NCI-H1048 (cell line): ENCODE measurements at regions not wholly inside any gene's neighbourhood (a gene's known extent, or its start where the extent isn't known, plus 50 kb on each side); places are given as distances from the start of the nearest gene placed in this dataset.
"Not testable (repeated sequence)": the region's sequence is repeated elsewhere in the genome, so short reads cannot be mapped to it uniquely, and the experiment has no call there.

Experiments used
- DNase-seq: peaks from one replicate; lab custom pipeline; 2025; lab: John Stamatoyannopoulos, UW

DNA sequence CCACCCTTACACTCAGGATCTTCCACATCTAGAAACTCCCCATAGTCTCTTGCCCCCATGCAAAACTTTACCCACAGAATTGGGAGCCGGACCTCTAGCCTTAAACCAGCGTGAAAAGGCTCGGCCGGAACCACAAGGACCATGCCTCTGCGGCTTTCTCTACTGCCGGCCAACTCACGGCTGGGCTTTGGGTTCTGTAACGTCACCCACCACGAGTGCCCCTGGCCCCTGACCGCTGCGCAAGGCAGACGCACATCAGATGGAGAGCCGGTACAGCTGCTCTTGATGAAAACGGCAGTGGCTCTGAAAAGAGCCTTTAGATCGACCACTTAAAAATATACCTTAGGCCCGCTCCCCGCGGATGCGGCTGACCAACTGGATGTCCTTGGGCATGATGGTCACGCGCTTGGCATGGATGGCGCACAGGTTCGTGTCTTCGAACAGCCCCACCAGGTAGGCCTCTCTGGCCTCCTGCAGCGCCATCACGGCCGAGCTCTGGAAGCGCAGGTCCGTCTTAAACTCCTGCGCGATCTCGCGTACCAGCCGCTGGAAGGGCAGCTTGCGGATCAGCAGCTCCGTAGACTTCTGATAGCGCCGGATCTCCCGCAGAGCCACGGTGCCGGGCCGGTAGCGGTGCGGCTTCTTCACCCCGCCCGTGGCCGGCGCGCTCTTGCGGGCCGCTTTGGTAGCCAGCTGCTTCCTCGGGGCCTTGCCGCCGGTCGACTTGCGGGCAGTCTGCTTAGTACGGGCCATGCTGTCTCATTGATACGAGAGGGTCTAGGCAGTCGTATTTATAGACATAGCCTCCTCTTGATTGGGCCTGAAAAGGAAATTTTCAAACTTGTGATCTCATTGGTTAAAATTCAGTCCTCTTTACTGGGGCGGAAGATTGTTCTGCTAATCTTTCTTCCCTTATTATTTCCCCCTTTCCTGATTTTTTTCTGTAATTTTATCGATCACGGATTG, 66.3 kb downstream of the FAM72C start:
- DNase-seq: not testable (repeated sequence)

DNA sequence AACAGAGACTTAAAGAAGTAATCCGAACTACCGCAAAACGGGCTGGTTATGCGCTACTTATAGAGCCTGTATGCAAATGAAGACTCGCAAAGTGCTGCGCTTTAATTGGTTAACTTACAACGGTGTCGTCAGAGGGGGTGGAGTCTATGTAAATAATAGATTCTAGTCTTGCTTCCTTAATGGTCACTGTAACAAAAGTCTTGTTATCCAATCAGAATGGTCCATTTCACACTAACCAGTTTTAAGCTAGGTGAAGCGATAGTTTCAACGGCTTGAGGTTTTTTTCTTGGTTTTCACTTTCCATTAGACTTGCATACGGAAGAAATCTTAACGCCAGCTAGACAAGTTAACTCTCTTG, 67.2 kb downstream of the FAM72C start:
- DNase-seq: not testable (repeated sequence)

DNA sequence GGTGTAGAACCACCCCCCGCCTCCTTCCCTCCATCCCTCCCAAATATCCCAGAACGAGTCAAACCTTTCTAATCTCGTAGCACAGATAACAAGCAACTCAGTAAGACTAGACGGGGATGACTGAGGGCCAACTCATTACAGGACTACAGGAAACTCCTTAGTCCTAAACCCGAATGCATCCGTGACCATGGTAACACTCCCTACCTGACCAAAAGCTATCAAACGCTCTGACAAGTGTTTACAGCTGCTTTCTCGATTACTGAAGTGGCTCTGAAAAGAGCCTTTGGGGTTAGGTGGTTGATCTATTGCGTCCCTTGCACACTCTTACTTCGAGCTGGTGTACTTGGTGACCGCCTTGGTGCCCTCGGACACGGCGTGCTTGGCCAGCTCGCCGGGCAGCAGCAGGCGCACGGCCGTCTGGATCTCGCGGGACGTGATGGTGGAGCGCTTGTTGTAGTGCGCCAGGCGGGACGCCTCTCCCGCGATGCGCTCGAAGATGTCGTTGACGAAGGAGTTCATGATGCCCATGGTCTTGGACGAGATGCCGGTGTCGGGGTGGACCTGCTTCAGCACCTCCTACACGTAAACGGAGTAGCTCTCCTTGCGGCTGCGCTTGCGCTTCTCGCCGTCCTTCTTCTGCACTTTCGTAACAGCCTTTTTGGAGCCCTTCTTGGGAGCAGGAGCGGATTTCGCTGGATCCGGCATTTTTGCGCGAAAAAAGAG, 67.7 kb downstream of the FAM72C start:
- not testable (repeated sequence) for DNase-seq

DNA sequence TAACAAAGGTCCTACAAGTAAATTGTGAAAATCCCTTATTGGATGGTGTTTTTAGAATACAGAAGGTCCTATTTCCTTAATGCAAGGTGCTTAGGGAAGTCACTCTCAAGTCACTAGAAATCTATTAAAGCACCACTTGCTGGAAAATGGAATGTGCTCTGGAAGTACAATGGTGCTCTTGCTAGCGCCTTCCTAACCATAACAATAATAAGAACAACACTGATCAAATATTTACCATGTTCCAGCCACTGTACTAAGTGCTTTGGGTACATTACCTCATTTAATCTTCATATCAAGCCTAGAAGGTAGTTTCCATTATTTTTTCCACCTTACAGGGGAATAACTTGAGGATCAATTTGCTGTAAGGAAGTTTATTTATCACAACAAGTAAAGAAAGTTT, 75.4 kb downstream of the FAM72C start:
- not testable (repeated sequence) for DNase-seq

DNA sequence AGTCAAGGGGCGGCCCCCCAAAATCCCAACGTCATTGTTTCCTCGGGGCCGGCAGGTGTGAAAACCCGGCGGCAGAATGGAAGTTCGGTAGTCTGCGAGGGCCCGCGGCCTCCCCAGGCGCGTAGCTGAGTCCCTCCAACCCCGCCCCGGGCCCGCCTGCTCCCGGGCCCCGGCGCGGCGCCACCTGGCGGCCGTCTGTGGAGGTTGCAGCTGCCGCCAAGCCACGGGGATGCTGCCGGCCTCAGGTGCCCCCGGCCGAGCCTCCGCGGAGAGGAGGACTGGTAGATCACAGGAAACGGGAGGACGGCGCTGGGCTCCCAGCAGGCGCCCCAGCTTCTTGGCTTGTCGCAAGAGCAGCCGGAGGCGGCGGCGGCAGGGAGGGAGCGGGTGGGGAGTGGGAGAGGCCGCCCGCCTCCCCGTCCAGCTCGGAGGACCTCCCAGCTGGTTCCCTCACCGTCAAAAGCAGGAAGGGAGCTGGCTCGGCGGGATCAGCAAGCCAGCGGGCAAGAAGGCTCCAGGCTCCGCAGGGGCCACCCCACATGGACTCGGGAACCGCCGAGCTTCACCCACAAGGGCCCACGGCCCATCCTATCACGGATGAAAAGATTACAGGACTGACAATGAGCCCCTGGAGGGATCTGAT, 86.7 kb downstream of the FAM72C start:
- DNase-seq: not testable (repeated sequence)

DNA sequence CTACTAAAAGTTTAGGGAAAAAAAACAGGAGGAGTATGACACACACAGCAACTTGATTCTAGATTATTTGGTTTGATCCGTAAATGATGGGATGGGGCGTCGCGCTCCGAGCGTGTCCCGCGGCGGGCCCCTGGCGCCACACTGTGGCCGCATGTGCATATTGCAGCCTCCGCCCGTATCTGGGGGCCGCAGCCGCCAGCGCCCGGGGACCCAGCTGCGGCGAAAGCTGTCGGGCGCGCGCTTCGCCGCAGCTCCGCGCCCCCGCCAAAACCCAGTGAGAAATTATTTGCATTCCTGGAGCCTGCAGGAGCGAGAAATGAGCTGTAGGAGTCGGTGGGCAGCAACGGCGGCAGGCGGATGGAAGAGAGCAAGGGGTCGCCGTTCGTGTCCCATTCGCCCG, 87.3 kb downstream of the FAM72C start:
- not testable (repeated sequence) for DNase-seq

DNA sequence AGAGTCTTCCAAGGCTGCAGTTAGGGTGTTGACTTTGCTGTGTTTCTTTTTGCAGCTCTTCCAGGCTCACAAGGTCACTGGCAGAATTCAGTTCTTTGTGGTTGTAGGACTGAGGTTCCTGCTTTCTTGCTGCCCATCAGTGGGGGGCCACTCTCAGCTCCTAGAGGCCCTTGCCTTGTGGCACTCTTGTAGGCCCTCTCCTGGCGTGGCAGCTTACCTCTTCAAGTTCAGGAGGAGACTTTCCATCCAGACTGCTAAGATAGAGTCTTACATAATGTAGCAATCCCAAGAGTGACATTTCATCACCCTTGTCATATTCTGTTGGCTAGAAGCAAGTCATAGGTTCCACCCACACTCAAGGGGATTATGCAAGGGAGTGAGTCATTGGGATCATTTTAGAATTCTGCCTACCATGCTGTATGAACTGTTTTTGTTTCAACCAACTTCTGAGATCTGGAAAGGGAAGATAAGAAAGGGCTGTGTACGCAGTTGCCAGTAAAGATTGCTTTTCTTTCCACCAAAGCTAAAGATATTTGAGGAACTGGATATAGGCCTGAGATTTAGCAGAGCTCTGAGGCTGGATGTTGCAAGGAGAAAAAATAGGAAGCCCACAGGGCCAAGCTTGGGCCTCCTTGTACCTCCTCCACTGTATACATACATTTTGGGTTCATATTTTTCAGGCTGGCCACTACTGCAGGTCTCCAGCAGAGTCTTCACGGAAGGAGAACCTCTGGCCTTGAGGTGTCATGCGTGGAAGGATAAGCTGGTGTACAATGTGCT, 91.8 kb downstream of the FAM72C start:
- DNase-seq: not testable (repeated sequence)

DNA sequence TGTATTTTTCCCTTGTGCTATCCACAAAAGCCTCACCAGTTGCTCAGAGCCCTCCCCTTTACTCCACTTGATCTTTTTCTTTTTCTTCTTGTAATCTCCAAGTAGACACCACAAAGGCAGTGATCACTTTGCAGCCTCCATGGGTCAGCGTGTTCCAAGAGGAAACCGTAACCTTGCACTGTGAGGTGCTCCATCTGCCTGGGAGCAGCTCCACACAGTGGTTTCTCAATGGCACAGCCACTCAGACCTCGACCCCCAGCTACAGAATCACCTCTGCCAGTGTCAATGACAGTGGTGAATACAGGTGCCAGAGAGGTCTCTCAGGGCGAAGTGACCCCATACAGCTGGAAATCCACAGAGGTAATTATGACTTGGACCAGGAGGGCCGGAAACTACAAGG, 95.8 kb downstream of the FAM72C start:
- DNase-seq: not testable (repeated sequence)

DNA sequence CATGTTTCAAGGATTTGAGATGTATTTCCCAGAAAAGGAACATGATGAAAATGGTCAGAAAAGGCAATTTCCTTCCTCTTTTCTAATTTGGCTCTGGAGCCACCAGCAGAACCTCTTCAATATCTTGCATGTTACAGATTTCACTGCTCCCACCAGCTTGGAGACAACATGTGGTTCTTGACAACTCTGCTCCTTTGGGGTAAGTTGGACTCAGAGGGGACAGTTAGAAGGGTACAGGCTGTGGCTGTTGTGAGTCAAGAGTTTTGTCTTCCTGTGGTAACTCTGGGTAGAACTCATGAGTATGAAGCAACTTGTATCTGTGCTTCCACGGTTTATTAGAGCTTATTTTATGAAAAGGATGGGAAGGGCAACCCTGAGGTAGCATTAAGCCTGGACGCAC, 97.2 kb downstream of the FAM72C start:
- DNase-seq: not testable (repeated sequence)

DNA sequence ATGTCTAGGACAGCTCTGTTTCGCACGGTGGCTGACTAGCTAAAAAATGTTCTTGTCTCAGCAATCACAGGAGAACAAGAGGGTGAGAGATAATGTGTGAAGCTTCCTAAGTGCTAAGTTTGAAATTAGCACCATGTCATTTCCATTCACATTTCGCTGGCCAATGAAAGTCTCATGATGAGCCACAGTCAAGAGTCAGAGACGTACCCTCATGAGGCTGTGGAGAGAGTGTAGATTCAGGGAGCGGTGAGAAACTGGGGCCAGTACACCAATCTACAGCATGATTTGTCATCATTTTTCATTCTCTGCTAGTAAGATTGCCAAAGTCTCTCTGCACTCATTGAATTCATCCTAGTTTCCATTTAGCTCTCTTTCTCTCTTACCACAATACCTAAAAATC, 98.1 kb downstream of the FAM72C start:
- DNase-seq: not testable (repeated sequence)

DNA sequence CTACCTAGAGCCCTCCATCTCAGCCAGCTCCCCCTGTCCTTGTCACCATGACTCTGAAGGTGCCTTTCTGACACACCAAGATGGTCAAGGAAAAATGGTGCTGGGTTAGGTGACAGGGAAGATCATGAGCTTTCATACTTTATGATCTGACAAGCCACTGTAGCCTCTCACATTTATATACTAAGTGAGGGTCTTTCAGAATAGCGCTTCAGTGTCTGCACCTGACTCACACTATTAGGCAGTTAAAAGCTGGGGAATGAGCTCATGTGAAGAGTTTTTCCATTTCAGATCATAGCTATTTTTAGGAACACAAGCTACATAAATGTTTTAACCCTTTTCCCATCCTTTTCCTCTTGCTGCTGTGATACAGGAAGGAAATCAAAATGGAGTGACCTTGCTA, 101.4 kb downstream of the FAM72C start:
- DNase-seq: not testable (repeated sequence)

DNA sequence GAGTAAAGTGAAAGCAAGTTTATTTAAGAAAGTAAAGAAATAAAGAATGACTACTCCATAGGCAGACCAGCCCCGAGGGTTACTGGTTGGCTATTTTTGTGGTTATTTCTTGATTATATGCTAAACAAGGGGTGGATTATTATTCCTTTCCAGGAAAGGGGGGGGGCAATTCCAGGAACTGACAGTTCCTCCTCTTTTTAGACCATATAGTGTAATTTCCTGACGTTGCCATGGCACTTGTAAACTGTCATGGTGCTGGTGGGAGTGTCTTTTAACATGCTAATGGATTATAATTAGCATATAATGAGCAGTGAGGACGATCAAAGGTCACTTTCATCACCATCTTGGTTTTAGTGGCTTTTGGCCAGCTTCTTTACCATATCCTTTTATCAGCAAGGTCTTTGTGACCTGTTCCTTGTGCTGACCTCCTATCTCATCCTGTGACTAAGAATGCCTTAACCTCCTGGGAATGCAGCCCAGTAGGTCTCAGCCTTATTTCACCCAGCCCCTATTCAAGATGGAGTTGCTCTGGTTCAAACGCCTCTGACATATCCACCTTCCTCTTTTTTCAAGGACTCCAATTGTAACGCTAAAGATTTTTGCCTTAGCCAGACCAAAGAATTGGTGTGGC, 104.1 kb downstream of the FAM72C start:
- not testable (repeated sequence) for DNase-seq

DNA sequence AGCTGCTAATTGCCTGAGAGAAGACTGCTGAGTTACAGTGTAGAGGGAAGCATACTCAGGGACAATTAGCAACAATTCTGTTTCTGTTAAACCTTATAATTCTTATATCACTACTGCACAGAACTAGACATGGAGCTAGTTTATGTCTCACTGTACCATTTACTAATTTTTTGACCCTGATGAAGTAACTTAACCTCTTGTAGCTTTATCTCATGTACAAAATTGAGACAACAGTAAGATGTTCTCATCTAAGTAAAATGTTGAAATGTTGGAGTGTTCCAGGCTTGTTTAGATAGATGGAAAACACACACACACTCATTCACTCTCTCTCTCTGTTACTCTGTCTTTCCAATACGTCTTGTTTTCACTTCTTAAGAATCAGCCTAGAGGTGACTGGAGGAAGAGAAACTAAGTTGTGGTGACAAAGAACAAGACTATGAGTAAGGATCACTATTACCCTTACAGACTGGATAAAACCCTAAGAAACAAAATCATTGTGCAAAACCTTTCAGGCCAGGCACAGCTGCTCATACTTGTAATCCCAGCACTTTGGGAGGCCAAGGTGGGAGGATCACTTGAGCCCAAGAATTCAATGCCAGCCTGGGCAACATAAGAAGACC, 107.8 kb downstream of the FAM72C start:
- not testable (repeated sequence) for DNase-seq

DNA sequence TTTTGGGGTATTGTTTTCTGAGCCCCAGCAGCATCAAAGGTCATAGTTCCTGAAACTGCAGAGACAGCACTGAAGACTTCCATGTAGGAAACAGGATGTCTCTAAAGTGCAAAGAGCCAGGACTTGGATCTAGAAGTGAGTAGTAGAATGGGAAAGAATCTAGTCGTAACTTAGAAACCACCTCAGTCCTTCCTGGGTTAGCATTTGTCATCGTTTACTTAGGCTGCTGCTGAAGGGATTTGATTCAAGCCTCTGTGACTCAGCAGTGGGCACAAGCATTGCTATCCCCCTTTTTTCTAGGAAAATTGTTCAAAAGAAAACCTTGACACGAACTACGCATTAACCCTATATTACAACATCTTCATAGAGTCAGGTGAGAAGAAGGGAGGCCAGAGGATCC, 109.1 kb downstream of the FAM72C start:
- DNase-seq: not testable (repeated sequence)

DNA sequence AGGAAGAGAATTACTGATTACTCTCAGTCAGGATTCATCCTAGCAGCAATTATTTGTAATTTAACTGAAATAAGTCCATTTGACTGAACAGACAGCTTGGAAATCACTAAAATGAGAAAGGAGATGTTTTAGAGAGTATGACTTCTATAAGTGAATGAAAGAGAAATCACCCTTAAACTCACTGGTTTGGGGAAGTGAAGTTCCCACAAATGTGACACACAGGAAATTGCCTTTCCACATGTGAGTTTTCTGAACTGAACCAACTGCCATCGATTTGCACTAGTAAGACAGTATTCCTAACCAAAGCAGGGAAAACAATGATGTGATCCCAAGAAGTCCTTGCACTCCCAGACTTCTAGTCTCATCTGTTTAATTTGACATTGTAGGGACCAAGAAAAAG, 110.5 kb downstream of the FAM72C start:
- not testable (repeated sequence) for DNase-seq

DNA sequence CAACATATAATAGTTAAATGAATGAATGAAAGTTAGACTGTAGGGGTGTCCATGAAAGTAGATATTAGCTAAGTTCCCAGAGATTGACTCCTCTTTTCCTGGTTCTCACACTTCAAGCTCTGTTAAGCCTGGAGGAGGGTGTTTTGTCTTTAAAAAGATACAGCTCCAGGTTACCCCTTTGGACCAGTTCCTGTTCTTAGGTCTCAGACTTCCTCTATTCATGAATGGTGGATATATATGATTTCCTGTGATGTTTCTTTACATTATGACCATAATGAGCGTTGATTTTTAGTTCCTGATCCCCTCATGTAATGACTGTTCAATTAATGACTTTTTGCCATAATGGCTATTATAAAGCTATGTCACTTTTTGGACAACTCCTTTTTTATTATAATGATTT, 115.9 kb downstream of the FAM72C start:
- DNase-seq: not testable (repeated sequence)

DNA sequence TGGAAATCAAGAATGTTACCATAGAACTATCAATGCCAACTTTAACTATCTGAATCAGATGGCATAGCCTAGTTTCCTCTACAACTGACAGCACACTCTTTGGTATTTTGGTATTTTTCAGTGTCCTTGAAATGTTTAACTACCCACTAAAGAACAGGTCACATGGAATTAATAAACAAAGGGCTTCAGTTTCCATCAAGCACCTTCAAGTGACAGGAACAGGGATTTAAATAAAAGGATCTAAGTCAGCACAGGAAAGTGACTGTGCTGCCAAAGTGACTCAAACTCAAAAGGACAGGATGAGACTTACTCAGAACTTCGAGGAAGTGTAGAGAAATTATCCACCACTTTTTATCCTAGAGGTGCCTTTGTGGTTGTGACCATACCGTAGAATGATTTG, 117.7 kb downstream of the FAM72C start:
- DNase-seq: not testable (repeated sequence)

DNA sequence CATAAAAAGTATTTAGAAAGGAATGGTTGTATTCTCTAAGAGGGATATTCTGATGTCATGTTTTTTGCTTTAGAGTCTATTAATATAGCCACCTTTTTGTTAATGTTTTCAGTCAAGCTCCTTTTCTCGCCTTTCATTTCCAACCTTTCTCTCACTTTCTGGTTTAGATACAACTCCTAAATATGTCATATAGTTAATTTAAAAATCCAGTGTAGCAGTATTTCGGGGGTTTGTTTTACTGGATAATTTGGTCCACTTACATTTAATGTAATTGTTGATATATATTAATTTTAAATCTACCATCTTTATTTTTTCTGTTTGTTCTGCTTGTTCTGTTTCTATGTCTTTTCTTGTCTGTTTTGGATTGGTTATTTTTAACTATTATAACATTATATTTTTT, 121.1 kb downstream of the FAM72C start:
- not testable (repeated sequence) for DNase-seq

DNA sequence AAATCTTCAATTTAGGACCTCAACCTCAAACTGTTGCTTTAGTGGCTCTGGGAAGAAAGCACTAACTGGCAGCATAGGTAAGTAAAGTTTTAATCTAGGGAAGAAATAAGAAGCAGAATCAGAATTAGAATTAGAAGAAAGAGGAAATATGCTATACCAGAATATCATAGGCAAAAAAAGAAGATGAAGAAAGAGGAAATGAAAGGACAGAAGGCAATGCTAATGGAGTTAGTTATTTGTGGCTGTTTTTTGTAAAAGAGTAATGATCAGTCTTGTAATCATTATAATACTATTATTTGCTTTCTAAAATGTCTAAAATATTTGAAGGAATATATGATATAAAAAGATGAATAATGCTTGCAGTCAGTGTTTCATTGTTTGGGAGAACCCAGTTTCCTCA, 122.9 kb downstream of the FAM72C start:
- DNase-seq: not testable (repeated sequence)

DNA sequence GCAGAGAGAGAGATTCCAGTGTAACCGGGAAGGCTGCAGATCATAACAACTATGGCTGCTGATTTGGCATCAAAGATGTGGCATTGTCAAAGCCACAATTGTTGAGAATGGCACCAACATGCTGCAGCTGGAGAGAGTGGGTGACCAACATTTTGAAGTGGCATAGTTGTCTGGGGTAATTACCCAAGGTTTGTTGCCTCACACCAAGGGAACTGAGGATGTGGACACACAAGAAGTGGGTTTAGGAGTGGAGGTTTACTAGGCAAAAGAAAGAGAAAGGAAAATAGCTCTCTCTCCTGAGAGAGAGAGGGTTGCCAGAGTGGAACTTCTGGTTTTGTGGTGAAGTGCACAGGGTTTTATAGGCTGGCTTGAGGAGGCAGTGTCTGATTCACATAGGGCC, 126.6 kb downstream of the FAM72C start:
- DNase-seq: not testable (repeated sequence)

DNA sequence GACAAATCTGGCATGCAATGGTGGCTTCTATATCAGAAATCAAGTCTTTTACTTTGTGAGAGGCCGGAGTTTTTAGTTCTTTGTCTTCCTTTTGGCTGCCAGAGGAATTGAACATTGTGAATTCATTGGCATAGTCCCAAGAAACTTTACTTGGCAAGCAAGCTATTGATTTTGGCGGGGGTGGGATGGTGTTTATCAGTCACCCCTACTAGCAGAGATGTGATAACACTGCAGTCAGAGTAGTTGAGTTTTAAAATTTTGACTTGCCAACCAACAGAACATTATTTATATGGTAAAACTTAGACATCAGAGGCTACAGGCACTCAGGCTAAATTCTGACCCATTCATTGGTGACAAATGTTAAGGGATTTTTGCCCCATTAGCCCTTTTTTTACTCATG, 129.7 kb downstream of the FAM72C start:
- DNase-seq: not testable (repeated sequence)
